Ovary (tissue), 3 donors: ENCODE measurements at regions not wholly inside any gene's neighbourhood (a gene's known extent, or its start where the extent isn't known, plus 50 kb on each side); places are given as distances from the start of the nearest gene placed in this dataset.

Source experiments
- CTCF ChIP-seq, 3 donors: fragments of 450-650 bp in 2 of 3; fragments of 200-600 bp in 1 of 3; IDR thresholded peaks; one replicate each; pipeline versions ENCODE4 v1.5.1 to v1.8.0; 2016 to 2022; ENCODE audit warnings: antibody characterized with exemption in 3 of 3, mild to moderate bottlenecking in 1 of 3
- EP300 ChIP-seq: sonication (generic); formaldehyde crosslinking; IDR thresholded peaks from one replicate; pipeline ENCODE4 v1.6.1; 2017; ENCODE audit warnings: antibody characterized with exemption
- donor health status: DM: no; HTN: no; CAD: no.

GRCh38 chr6:86477500-86478148 lies 459.7 kb upstream of the HTR1E start:
- no peak for TF ChIP-seq CTCF (IDR thresholded peaks at IDR 0.05)
- TF ChIP-seq EP300: no peak
